Smooth muscle cell (in vitro differentiated cells): ENCODE measurements at regions not wholly inside any gene's neighbourhood (a gene's known extent, or its start where the extent isn't known, plus 50 kb on each side); places are given as distances from the start of the nearest gene placed in this dataset.
A peak's percentile ranks its signal among the peaks of the same experiment; 100 is the strongest.

ENCODE experiments used
- DNase-seq: peaks from one replicate; lab custom pipeline; 2025; ENCODE audit not compliant: unreplicated experiment; lab: John Stamatoyannopoulos, UW
- H2AFZ ChIP-seq: fragments of 200-600 bp; sonication (generic); 2 replicates; pipeline ENCODE4 v1.6.0; 2016; ENCODE audit warnings: antibody characterized with exemption, low read depth, mild to moderate bottlenecking
- H3F3A ChIP-seq: fragments of 200-600 bp; sonication (generic); 2 replicates; pipeline ENCODE4 v1.6.0; 2017; ENCODE audit warnings: antibody characterized with exemption, low read depth
- H3K27ac ChIP-seq: fragments of 200-600 bp; sonication (generic); 2 replicates; pipeline ENCODE4 v1.5.1; 2016; ENCODE audit warnings: low read depth, mild to moderate bottlenecking
- H3K27me3 ChIP-seq: fragments of 200-600 bp; sonication (generic); 2 replicates; pipeline ENCODE4 v1.6.1; 2016; ENCODE audit warnings: low read depth, mild to moderate bottlenecking
- H3K36me3 ChIP-seq: fragments of 200-600 bp; sonication (generic); 2 replicates; pipeline ENCODE4 v1.5.1; 2016; ENCODE audit warnings: low read depth
- H3K4me1 ChIP-seq: fragments of 200-600 bp; sonication (generic); 2 replicates; pipeline ENCODE4 v1.5.1; 2016; ENCODE audit warnings: low read depth
- H3K4me2 ChIP-seq: fragments of 200-600 bp; sonication (generic); 2 replicates; pipeline ENCODE4 v1.6.0; 2016; ENCODE audit warnings: mild to moderate bottlenecking
- H3K4me3 ChIP-seq: fragments of 200-600 bp; sonication (generic); 2 replicates; pipeline ENCODE4 v1.5.1; 2016; ENCODE audit warnings: mild to moderate bottlenecking
- H3K79me2 ChIP-seq: fragments of 200-600 bp; sonication (generic); 2 replicates; pipeline ENCODE4 v1.6.0; 2016; ENCODE audit warnings: low read depth, mild to moderate bottlenecking
- H3K9ac ChIP-seq: fragments of 200-600 bp; sonication (generic); 2 replicates; pipeline ENCODE4 v1.6.0; 2016; ENCODE audit warnings: low read depth
- H3K9me3 ChIP-seq: fragments of 200-600 bp; sonication (generic); replicated peaks from 2 replicates; pipeline ENCODE4 v1.5.1; 2016; ENCODE audit warnings: low read depth
- H4K20me1 ChIP-seq: fragments of 200-600 bp; sonication (generic); 2 replicates; pipeline ENCODE4 v1.6.0; 2016; ENCODE audit warnings: low read depth
- CTCF ChIP-seq: fragments of 200-600 bp; sonication (generic); IDR thresholded peaks from 2 replicates; pipeline ENCODE4 v1.5.1; 2017; ENCODE audit warnings: borderline replicate concordance, mild to moderate bottlenecking, antibody characterized with exemption; ENCODE audit not compliant: insufficient read depth, poor library complexity, severe bottlenecking
- WGBS: methylation state at CpG from one replicate; pipeline ENCODE4 v1.1.7; 2016; ENCODE audit warnings: low lambda C conversion rate; 5-methylcytosine and 5-hydroxymethylcytosine counted together

DNA sequence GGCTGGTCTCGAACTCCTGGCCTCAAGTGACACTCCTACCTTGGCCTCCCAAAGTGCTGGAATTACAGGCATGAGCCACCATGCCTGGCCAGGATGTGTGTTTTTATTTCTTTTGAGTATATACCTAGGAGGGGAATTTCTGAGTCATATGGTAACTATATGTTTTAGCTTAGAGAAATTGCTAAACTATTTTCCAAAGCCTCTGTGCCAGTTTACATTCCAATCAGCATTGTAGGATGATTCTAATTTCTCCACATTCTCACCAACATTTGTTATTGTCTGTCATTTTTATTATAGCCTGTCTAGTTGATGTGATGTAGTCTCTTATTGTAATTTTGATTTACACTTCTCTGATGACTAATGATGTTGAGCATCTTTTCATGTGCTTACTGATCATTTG lies 1576.0 kb downstream of the RPA4 start:
- Histone ChIP-seq H3K27me3 (no peaks in the 10 kb centered on the region), H3K36me3 (no peaks in the 10 kb centered on the region), H3K79me2 (no peaks in the 10 kb centered on the region), H2AFZ (no peak overlapping the region), H3K27ac (no peak overlapping the region), H3F3A (no peaks in the 10 kb centered on the region), H3K9me3 (no peaks in the 10 kb centered on the region), H3K4me2 (no peak overlapping the region), H3K9ac (no peak overlapping the region), H4K20me1 (no peaks in the 10 kb centered on the region), H3K4me1 (no peaks in the 10 kb centered on the region), H3K4me3 (no peak overlapping the region)
- no peak for TF ChIP-seq CTCF
- DNase-seq, result no peak
- 100% methylated on average over 1 of the region's 1 CpG for WGBS

DNA sequence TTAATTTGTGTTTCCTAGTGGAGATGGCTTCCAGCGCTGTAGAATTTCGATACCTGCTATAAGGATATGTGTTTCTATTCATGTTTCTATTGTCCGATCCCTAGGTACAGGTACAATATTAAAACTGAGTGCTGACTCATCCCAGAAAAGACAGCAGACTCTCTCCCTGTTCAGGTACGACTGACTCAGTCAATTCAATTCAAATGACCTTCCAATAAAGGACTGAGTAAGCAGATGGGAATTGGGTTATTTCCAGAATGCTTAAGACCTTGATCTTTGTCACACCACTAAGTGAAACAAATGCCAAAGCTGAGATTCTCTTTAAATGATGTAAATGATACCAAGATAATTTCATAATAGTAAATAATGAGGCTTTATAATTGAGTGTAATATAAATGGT lies 1596.9 kb downstream of the RPA4 start:
- H3K4me2 ChIP-seq, result no peak overlapping the region
- DNase-seq, result no peak
- H3K36me3 ChIP-seq, result no peaks in the 10 kb centered on the region
- no peak overlapping the region for H2AFZ ChIP-seq
- H3K9ac ChIP-seq, result no peak overlapping the region
- no peak overlapping the region for H3K4me3 ChIP-seq
- no peaks in the 10 kb centered on the region for H3K27me3 ChIP-seq
- H3K4me1 ChIP-seq, result no peaks in the 10 kb centered on the region
- H3K9me3 ChIP-seq, result no peaks in the 10 kb centered on the region
- no peaks in the 10 kb centered on the region for H3K79me2 ChIP-seq
- no peaks in the 10 kb centered on the region for H3F3A ChIP-seq
- no peak overlapping the region for H3K27ac ChIP-seq
- no peaks in the 10 kb centered on the region for H4K20me1 ChIP-seq
- TF ChIP-seq CTCF, result no peak
- WGBS, result 90% methylated on average over 4 of the region's 4 CpGs

DNA sequence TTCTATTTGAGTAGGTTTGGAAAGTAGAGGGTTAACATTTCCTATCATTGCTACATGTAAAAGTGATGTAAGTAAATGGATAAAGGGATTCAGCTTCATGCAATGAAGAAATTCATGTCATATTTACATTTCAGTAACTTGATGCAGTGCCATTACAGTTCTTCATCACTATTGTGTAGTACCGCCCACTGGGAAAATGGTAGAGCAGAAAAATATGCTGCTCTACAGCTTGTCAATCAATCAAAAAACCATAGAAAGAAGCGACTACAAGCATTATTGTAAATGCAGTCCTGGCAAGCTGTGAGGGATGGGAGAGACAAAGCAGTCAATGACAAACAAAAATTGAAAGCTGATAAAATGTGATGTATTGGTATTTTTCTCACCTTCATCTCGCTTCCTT lies 1597.9 kb downstream of the RPA4 start:
- H2AFZ ChIP-seq, result no peak overlapping the region
- H3K4me3 ChIP-seq, result no peak overlapping the region
- H3K9me3 ChIP-seq, result no peaks in the 10 kb centered on the region
- no peaks in the 10 kb centered on the region for H4K20me1 ChIP-seq
- no peaks in the 10 kb centered on the region for H3K79me2 ChIP-seq
- H3K27me3 ChIP-seq, result no peaks in the 10 kb centered on the region
- WGBS, result 94% methylated on average over 3 of the region's 3 CpGs
- no peaks in the 10 kb centered on the region for H3F3A ChIP-seq
- no peaks in the 10 kb centered on the region for H3K36me3 ChIP-seq
- no peak for DNase-seq
- no peak overlapping the region for H3K4me2 ChIP-seq
- no peaks in the 10 kb centered on the region for H3K4me1 ChIP-seq
- no peak overlapping the region for H3K9ac ChIP-seq
- no peak overlapping the region for H3K27ac ChIP-seq
- no peak for TF ChIP-seq CTCF

DNA sequence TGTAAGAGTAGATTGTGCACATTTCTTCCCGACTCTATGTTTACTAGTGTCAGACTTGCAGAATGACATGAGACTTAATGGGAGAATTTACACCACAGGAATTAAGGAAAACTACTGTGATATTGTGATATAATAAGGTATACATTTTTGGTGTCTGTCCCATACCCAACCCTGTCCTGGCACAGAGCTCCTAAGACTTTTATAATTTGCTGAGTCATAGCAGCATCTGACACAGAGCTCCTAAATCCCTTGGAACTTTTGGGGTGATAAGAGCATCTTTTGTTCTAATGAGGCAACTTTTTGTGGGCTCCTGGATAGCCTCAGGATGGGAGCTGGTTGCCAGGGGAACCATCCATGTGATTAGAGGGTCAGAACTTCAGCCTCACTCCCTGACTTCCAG lies 1607.0 kb downstream of the RPA4 start:
- no peaks in the 10 kb centered on the region for H3K27me3 ChIP-seq
- H3F3A ChIP-seq, result peaks cover 6% of the 10 kb centered on the region
- H3K79me2 ChIP-seq, result no peaks in the 10 kb centered on the region
- peak overlapping the region; percentile 20 for H3K27ac ChIP-seq
- no peak overlapping the region for H3K4me2 ChIP-seq
- DNase-seq, result no peak
- no peaks in the 10 kb centered on the region for H4K20me1 ChIP-seq
- no peaks in the 10 kb centered on the region for H3K9me3 ChIP-seq
- H3K4me1 ChIP-seq, result no peaks in the 10 kb centered on the region
- TF ChIP-seq CTCF, result no peak
- WGBS, result 23% methylated on average over 1 of the region's 1 CpG
- H3K36me3 ChIP-seq, result no peaks in the 10 kb centered on the region
- H3K9ac ChIP-seq, result no peak overlapping the region
- H2AFZ ChIP-seq, result no peak overlapping the region
- no peak overlapping the region for H3K4me3 ChIP-seq
